Ectodermal cell (in vitro differentiated cells): ENCODE measurements at regions not wholly inside any gene's neighbourhood (a gene's known extent, or its start where the extent isn't known, plus 50 kb on each side); places are given as distances from the start of the nearest gene placed in this dataset.

ENCODE experiments used
- H3K27ac ChIP-seq: 2 replicates; pipeline ENCODE4 v1.7.0; 2013; ENCODE audit warnings: mild to moderate bottlenecking, low read depth, low read length; ENCODE audit not compliant: insufficient read depth, poor library complexity, severe bottlenecking
- H3K27me3 ChIP-seq: 2 replicates; pipeline ENCODE4 v1.7.0; 2013; ENCODE audit warnings: mild to moderate bottlenecking, low read length; ENCODE audit not compliant: insufficient read depth, control insufficient read depth, poor library complexity, severe bottlenecking
- H3K36me3 ChIP-seq: one replicate; pipeline ENCODE4 v1.7.0; 2013; ENCODE audit warnings: low read length; ENCODE audit not compliant: control insufficient read depth, insufficient read depth
- H3K4me1 ChIP-seq: one replicate; pipeline ENCODE4 v1.7.0; 2013; ENCODE audit warnings: low read length; ENCODE audit not compliant: control insufficient read depth, insufficient read depth
- H3K4me3 ChIP-seq: 2 replicates; pipeline ENCODE4 v1.7.0; 2013; ENCODE audit warnings: low read depth, low read length, control low read depth; ENCODE audit not compliant: insufficient read depth
- H3K9me3 ChIP-seq: 2 replicates; pipeline ENCODE4 v1.7.0; 2013; ENCODE audit warnings: mild to moderate bottlenecking, low read length, moderate library complexity; ENCODE audit not compliant: control insufficient read depth
- WGBS, 2 experiments: methylation state at CpG; one replicate each; pipeline ENCODE4 v1.1.7; 2013; ENCODE audit warnings: missing lambda C conversion rate in 2 of 2; 5-methylcytosine and 5-hydroxymethylcytosine counted together

- Histone ChIP-seq H3K27ac (no peak overlapping the region), H3K27me3 (no peaks in the 10 kb centered on the region), H3K9me3 (no peaks in the 10 kb centered on the region), H3K4me1 (no peaks in the 10 kb centered on the region), H3K36me3 (no peaks in the 10 kb centered on the region), H3K4me3 (no peak overlapping the region)
- 91 to 93% methylated on average over 4 of the region's 4 CpGs for WGBS, 2 experiments
Measured at GRCh38 chr6:25112322-25112773, 166.8 kb upstream of the CARMIL1 start.

- Histone ChIP-seq H3K4me1 (no peaks in the 10 kb centered on the region), H3K27me3 (no peaks in the 10 kb centered on the region), H3K4me3 (no peak overlapping the region), H3K36me3 (no peaks in the 10 kb centered on the region), H3K27ac (no peak overlapping the region), H3K9me3 (no peaks in the 10 kb centered on the region)
- WGBS, 2 experiments: 86 to 93% methylated on average over 4 of the region's 4 CpGs
Measured at GRCh38 chr6:25113436-25113835, 165.7 kb upstream of the CARMIL1 start.

GRCh38 chr6:25118038-25118437 lies 161.1 kb upstream of the CARMIL1 start:
- Histone ChIP-seq H3K36me3 (no peaks in the 10 kb centered on the region), H3K27ac (no peak overlapping the region), H3K27me3 (no peaks in the 10 kb centered on the region), H3K9me3 (no peaks in the 10 kb centered on the region), H3K4me3 (no peak overlapping the region), H3K4me1 (no peaks in the 10 kb centered on the region)
- WGBS, 2 experiments: 72 to 85% methylated on average over 3 of the region's 3 CpGs

GRCh38 chr6:25121186-25121585 lies 158.0 kb upstream of the CARMIL1 start:
- Histone ChIP-seq H3K27ac (no peak overlapping the region), H3K4me1 (no peaks in the 10 kb centered on the region), H3K9me3 (no peaks in the 10 kb centered on the region), H3K27me3 (no peaks in the 10 kb centered on the region), H3K36me3 (no peaks in the 10 kb centered on the region), H3K4me3 (no peak overlapping the region)

GRCh38 chr6:25122001-25122400 lies 157.2 kb upstream of the CARMIL1 start:
- 84 to 86% methylated on average over 2 of the region's 2 CpGs for WGBS, 2 experiments
- H3K9me3 ChIP-seq: no peaks in the 10 kb centered on the region
- H3K27me3 ChIP-seq: no peaks in the 10 kb centered on the region
- no peak overlapping the region for H3K4me3 ChIP-seq
- H3K36me3 ChIP-seq: no peaks in the 10 kb centered on the region
- H3K4me1 ChIP-seq: no peaks in the 10 kb centered on the region
- H3K27ac ChIP-seq: no peak overlapping the region

GRCh38 chr6:25122622-25123237 lies 156.4 kb upstream of the CARMIL1 start:
- Histone ChIP-seq H3K9me3 (no peaks in the 10 kb centered on the region), H3K27ac (no peak overlapping the region), H3K4me3 (no peak overlapping the region), H3K27me3 (no peaks in the 10 kb centered on the region), H3K4me1 (no peaks in the 10 kb centered on the region), H3K36me3 (no peaks in the 10 kb centered on the region)
- 90 to 100% methylated on average over 2 to 3 of the region's 3 CpGs for WGBS, 2 experiments

- no peak overlapping the region for H3K27ac ChIP-seq
- no peak overlapping the region for H3K4me3 ChIP-seq
- no peaks in the 10 kb centered on the region for H3K36me3 ChIP-seq
- no peaks in the 10 kb centered on the region for H3K27me3 ChIP-seq
- 91 to 92% methylated on average over 2 of the region's 2 CpGs for WGBS, 2 experiments
- H3K4me1 ChIP-seq: no peaks in the 10 kb centered on the region
- no peaks in the 10 kb centered on the region for H3K9me3 ChIP-seq
Measured at GRCh38 chr6:25124216-25124715, 154.9 kb upstream of the CARMIL1 start.

- H3K27me3 ChIP-seq: no peaks in the 10 kb centered on the region
- H3K9me3 ChIP-seq: no peaks in the 10 kb centered on the region
- H3K36me3 ChIP-seq: no peaks in the 10 kb centered on the region
- H3K4me1 ChIP-seq: no peaks in the 10 kb centered on the region
- H3K4me3 ChIP-seq: no peak overlapping the region
- no peak overlapping the region for H3K27ac ChIP-seq
- 94 to 98% methylated on average over 5 of the region's 5 CpGs for WGBS, 2 experiments
Measured at GRCh38 chr6:25125736-25126135, 153.4 kb upstream of the CARMIL1 start.

GRCh38 chr6:25127076-25127837 lies 151.9 kb upstream of the CARMIL1 start:
- H3K4me1 ChIP-seq: no peaks in the 10 kb centered on the region
- H3K36me3 ChIP-seq: no peaks in the 10 kb centered on the region
- no peak overlapping the region for H3K27ac ChIP-seq
- H3K4me3 ChIP-seq: no peak overlapping the region
- 90 to 98% methylated on average over 2 to 4 of the region's 5 CpGs for WGBS, 2 experiments
- H3K9me3 ChIP-seq: no peaks in the 10 kb centered on the region
- no peaks in the 10 kb centered on the region for H3K27me3 ChIP-seq

- Histone ChIP-seq H3K27ac (no peak overlapping the region), H3K4me3 (no peak overlapping the region), H3K9me3 (peaks cover 2% of the 10 kb centered on the region), H3K36me3 (no peaks in the 10 kb centered on the region), H3K4me1 (no peaks in the 10 kb centered on the region), H3K27me3 (no peaks in the 10 kb centered on the region)
- 96 to 98% methylated on average over 2 of the region's 2 CpGs for WGBS, 2 experiments
Measured at GRCh38 chr6:25130518-25130917, 148.7 kb upstream of the CARMIL1 start.
